ENCODE measurements at regions not wholly inside any gene's neighbourhood (a gene's known extent, or its start where the extent isn't known, plus 50 kb on each side); places are given as distances from the start of the nearest gene placed in this dataset.

DNA sequence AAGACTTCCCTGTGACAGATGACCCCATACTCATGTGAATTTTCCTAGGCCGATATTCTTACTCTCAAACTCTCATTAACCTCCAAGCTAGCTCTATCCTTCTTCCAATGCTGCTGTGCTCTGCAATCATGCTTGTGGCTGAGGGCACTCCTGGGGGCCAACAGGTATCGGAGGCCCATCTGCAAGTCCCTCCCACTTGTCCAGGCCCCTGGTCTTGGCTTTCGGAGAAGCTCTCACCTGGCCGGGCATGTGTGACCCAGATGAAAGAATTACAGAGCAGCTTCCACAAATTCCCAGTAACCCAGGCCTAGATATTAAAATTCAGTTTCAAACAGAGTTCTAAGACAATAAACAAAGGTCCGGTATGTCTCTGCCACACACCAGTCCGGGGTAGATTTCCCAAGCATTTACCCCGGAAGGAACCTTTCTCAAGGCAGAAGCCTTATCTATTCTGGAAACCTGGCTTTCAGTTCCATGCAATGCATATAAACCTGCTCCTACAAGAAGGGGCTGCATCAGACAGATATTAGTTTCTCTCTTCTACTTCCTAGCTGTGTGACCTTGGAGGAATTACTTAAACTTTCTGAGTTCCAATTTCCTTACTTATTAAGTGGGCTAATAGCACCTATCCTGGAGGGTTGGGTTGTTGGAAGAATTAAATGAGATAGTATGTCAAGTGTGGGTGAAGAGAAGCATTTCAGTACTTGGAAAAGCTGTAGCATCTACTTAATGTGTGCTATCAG lies 270.8 kb downstream of the PTTG2 start:
- no peak for DNase-seq (ENCODE audit: low read depth in 2 of 2)

DNA sequence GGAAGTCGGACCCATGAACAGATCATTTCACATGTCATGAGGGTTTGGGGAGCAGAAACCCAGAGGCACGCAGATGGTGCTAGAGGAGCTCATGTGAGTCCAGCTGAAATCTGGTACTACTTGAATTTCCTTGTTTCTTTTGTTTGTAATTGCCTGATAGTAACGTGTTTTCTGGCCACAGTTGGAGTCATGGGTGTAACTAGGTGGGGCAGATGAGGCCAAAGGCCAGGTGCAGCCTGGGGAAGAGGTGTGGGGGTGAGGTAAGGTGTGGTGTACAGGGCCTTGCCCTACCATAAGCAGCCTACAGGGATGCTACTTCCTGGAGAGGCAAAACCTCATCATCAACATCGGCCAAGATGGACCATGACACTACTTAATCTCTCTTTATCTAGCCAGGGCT lies 271.4 kb downstream of the PTTG2 start:
- no peak for DNase-seq (ENCODE audit: low read depth in 2 of 2)

DNA sequence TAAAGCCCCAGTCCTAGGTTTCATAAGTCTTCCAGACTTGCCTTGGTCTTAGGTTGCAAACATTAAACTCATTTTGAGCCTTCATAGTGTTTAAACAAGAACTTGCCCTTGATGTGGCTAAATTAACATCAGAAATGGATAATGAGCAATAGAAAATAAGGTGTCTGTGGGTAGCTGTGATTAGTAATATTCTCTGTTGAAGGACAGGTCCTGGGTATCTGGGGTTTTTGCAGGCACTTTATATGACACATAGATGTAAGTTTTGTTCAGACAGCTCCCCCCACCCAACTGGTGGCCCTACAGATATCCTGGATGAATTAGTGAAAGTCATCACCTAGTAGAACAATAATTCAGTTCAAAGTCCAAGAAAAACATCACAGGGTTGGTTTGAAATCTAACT lies 272.5 kb downstream of the PTTG2 start:
- DNase-seq (ENCODE audit: low read depth in 2 of 2), result no peak

DNA sequence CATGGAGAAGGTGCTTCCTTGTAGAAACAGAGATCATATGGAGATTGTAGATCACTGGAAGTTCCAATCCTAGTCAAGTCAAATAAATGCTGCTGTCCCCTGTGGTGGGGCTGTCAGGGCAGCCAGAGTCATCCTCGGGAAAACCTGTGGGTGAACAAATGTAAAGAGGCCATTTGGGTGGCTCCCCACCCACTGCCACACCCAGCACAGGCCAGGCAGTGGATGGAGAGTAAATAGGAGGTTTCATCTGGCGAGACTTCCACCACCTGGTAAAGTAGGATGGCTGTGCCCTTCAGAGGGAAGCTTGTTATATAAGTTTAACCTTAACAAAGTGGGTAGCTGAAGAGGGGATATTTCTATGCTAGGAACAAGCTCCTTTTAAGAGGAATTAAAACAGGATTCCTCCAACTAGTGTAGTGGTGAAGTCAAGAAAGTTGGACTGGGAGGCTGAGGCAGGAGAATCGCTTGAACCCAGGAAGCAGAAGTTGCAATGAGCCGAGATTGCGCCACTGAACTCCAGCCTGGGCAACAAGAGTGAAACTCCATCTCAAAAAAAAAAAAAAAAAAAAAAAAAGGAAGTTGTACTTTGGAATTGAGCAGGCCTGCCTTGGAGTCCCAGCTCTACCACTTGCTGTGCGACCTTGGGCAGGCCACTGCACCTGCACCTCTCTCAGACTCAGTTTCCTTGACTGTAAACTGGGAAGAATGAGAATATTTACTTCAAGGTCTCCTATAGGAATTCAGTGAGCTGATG lies 273.7 kb downstream of the PTTG2 start:
- DNase-seq (ENCODE audit: low read depth in 2 of 2), result no peak

DNA sequence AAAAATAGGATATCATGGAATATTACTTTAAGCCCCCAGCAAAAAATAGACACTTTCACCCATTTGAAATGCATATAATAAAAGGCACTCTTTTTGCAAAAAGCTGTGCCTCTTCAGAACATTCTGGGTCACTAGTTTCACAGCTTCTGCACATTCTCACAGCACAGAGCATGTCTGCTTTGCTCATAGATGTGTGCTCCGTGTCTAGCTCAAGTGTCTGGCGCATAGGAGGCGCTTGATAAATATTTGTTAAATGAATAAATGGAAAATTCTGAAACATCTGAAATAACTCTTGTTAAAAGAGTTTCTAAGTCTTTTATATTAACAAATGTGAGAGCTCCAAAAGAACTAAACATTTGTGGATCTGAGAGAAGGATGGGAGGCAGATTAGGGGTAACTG lies 275.2 kb downstream of the PTTG2 start:
- DNase-seq (ENCODE audit: low read depth in 2 of 2), result no peak

DNA sequence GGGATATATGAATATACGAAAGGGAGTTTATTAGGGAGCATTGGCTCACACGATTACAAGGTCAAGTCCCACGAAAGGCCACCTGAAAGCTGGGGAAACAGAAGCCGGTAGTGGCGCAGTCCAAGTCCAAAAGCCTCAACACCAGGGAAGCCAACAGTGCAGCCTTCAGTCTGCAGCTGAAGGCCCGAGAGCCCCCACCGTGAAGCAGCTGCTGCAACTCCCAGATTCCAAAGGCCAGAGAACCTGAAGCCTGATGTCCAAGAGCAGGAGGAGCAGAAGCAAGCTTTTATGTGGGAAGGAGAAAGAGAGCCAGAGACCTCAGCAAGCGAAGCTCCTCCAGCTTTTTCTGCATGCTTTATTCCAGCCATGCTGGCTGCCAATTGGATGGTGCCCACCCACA lies 275.8 kb downstream of the PTTG2 start:
- DNase-seq (ENCODE audit: low read depth in 2 of 2), result no peak

DNA sequence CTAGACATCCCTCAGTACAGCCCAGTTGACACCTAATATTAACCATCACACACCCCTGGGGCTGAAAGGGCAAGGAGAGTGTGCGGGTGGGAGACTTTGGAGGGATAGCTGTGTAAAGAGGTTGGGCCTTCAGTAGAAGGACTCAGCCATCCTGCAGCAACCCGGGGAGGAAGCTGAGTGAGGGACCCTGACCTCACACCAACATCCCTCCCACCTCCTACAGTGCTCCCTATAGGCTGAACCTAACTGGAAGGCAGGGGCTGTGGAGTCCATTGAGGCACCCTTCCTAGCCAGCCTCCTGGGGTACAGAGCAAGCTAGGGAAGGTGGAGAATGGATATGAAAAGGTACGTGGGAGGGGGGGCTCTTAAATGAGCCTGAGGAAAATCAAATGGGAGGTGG lies 276.3 kb downstream of the PTTG2 start:
- no peak for DNase-seq (ENCODE audit: low read depth in 2 of 2)

DNA sequence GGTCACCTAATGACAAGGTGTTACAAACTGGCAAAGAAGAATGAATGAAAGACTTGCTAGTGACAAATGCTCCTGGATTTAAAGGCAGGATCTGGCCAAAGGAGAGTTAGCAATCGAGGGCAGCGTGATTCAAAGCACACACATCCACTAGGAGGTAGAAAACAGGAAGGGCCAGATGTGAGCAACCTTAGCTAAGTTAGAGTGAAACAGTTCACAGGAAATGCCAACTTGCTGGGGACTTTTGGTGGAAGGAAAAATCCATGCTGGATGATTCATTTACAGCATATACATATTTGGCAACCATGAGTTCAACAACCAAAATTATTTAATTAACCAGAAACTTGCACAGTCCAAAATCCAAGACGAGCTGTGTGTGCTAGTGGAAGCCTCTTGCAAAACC lies 276.9 kb downstream of the PTTG2 start:
- no peak for DNase-seq (ENCODE audit: low read depth in 2 of 2)

DNA sequence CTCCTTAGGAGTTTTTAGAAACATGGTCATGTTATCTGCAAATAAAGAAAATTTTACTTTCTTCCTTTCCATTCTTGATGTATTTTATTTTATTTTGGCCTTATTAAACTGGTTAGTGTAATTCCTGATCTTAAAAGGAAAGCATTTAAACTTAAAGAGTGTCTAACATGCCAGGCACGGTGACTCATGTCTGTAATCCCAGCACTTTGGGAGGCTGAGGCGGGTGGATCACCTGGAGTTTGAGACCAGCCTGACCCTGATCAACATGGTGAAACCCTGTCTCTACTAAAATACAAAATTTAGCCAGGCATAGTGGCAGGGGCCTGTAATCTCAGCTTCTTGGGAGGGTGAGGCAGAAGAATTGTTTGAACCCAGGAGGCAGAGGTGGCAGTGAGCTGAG lies 281.3 kb downstream of the PTTG2 start:
- DNase-seq (ENCODE audit: low read depth in 2 of 2), result no peak

DNA sequence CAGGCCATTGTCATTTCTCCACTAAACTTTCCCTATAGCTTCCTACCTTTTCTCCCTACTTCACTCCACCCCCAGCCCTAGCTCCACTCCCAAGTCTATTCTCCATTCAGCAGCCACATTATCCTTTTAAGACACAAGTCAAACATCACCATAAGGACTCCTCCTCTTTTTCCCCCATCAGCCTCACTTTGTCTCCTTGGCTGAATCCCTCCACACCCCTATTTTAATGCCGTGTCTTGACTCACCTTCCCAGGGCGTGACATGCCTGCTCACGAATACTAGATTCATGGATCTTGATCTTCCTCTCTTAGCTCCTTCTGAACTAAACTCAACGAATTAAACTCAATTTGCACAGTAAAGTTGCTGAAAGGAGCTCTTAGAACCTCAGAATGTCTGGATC lies 281.9 kb downstream of the PTTG2 start:
- DNase-seq (ENCODE audit: low read depth in 2 of 2), result no peak

DNA sequence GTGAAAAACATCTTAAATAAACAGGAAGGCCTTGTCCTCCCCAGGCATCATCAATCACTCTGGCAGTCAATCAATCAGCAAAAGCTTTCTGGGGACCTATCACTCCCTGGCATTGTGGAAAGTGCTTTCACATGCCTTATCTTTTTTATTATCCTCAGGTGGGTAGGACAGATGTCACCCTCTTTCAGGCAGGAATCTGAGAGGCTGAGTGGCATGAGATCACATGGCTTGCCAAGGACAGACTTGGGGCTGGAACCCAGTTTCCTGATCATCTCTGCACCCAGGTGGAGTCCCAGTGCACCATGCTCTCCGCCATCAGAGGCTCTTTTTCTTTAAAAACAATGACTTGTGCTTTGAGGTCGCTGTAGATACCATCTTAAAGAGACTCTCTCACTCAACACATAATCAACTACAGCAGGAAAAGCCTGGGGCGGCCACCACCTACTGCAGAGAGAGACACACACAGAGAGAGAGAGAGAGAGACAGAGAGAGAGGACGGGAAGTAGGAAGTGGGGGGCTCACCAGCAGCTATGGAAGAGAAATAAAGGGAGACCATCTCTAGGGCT lies 282.7 kb downstream of the PTTG2 start:
- no peak for DNase-seq (ENCODE audit: low read depth in 2 of 2)

DNA sequence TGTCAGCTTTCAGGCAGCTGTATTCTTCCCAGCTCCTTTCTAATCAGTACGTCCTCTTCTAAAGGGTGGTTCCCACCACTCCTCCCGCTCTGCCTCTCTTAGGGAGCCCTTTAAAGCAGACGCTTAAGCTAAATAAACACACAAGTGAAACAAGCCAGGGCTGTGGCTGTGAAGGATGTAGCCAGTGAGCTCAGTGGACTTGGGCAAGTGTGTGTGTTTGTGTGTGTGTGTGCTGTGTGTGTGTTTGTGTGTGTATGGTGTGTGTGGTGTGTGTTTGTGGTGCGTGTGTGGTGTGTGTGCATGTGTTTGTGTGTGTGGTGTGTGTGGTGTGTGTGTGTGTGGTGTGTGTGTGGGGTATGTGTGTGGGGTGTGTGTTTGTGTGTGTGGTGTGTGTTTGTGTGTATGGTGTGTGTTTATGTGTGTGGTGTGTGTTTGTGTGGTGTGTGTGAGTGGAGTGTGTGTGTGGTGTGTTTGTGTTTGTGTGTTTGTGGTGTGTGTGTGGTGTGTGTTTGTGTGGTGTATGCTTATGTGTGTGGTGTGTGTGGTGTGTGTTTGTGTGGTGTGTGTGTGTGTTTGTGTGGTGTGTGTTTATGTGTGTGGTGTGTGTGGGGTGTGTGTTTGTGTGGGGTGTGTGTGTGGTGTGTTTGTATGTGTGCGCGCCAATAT lies 283.3 kb downstream of the PTTG2 start:
- no peak for DNase-seq (ENCODE audit: low read depth in 2 of 2)

DNA sequence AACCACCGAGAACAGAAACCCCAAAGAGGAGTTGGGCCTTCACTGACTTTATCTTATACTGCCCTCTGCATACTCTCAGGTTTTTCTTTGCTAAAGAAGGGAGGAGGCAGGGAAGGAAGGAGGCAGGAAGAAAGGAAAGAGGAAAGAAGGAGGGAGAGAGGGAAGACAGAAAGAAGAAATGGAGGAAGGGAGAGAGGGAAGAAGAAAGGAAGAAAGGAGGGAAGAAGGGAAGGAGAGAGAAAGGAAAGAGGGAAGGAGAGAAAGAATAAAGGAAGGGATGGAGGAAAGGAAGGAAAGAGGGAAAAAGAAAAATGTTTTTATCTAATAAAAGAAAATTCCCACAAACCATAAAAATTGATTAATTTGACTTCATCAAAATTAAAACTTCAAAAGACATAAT lies 294.6 kb downstream of the PTTG2 start:
- DNase-seq (ENCODE audit: low read depth in 2 of 2), result no peak

DNA sequence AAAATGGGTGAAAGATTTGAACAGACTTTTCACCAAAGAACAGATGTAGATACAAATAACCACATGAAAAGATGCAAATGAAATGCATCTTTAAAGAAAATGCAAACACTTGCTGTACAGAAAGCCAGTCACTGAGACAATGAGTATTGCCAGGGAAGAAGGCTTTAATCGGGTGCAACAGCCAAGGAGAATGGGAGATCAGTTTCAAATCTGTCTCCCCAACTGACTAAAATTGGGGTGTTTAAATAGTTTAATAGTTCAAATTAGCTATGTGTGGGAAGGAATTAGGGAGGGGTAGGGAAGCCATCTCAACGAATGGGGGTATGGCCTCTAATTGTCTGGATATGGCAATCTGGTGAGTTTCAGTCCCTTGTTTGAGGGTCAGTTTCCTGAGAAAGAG lies 295.4 kb downstream of the PTTG2 start:
- DNase-seq (ENCODE audit: low read depth in 2 of 2), result no peak

DNA sequence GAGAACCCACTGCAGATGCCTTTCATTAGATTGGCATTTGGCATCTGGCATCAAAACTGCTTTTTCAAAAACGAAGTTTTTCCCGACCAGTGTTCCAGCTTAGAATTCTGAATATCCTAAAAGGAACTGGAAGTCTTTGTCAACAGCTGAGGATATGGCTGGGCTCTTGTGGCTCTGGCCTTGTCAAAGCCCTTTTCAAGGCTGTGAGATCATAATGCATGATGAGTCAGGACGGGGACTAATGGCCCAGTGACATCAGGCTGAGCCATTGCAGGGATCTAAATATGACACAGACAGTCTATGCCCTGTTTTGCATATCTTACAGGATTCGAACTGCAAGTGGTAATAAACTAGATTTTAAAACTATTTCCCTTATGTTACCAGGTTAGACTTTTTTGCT lies 306.4 kb downstream of the PTTG2 start:
- DNase-seq (ENCODE audit: low read depth in 2 of 2), result no peak

DNA sequence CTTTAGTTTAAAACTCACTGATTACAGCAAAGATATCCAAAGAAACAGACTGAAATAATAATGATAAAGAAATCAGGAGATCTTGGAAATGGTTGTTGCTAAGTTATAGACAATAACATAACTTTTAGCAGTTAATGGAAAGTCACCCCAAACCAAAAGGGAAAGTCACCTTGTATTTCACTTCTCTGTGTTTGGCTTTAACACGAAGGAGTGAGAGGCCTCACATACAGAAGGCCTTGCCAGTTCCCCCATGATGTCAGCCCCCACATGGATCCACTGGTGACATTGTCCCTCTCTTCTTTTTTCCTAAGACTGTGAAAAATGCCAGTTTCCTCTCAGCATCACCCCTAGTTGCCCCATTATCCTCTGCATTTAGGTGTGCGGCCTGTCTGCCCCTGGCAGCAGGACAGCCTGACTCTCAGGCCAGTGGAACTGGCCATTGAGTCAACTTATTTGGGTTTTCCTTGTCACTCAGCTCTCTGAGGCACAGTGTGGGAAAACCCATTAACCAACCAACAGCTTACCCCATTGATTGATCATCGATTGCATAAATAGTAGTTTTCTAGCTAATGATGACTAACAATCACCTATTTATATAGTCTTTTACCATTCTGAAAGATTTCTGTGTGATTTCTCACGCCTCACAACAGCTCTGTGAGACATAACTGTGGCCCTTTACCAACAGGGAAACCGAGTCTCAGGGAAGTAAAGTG lies 308.1 kb downstream of the PTTG2 start:
- DNase-seq (ENCODE audit: low read depth in 2 of 2), result no peak

DNA sequence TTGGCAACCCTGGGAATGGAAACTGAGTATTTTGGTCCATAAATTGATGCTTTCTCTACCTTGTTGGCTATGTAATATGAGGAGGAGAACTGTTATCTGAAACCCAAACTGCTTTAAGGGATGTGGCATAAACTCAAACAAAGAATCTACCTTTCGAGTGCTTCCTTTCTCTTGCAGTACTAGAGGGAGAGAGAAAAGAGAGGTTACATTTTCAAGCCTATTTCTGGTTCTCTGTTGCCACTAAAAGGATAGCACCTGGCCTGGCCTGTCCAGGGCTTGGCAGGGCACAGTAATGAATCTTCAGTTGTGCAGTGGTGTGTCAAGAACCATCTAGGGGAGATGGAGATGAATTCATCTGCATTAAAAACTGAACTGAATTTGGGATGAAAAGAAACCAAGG lies 308.6 kb downstream of the PTTG2 start:
- no peak for DNase-seq (ENCODE audit: low read depth in 2 of 2)

DNA sequence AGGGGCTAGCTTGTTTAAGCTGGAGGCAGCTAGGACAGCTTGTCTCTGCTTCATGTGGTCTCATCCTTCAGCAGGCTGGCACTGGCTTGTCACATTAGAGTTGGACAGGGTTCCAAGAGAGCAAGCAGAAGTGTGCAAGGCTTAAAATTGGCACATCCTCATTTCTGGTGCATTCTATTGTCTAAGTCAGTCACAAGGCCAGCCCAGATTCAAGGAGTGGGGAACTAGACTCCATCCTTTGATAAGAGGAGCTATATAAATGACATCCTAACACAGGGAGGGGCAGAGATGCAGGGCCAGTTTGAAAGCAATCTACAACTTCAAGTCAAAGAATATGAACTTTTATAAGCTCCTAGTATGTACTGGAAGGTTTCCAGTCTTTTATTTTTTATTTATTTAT lies 313.2 kb downstream of the PTTG2 start:
- no peak for DNase-seq (ENCODE audit: low read depth in 2 of 2)

DNA sequence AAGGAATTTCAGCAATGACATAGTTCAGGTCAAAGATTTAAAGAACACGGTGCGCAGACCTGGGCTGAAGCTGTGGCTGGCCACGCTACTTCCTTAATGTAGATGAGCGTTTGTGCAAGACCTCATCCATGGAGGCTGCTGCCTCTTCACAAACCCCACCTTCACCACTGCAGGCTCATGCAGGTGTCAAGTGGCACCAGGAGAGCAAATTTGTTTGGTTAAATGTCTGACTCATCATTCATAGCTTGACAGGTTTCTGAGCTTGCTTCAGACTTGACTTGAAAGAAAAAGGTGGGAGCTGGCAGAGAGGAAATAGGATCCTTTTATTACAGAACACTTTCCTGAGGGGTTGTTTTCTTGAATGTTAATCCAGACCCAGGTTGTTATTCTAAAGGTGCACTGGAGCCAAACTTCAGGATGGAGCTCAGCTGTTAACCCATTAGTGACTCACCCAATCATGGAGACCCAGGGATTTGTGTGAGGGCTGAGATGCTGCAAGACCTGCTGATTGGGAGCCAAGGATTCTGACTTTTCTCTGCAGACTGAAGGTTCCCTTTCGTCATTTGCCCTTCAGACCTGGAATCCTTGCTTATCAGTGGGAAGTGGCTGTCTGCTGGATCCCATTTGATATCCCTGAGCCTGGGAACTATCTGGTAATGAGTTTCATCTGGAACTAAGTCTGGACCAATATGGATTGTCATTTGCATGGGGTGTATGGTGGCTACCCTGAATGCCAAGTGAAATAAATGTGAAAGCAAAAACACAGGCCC lies 315.3 kb downstream of the PTTG2 start:
- no peak for DNase-seq (ENCODE audit: low read depth in 2 of 2)

DNA sequence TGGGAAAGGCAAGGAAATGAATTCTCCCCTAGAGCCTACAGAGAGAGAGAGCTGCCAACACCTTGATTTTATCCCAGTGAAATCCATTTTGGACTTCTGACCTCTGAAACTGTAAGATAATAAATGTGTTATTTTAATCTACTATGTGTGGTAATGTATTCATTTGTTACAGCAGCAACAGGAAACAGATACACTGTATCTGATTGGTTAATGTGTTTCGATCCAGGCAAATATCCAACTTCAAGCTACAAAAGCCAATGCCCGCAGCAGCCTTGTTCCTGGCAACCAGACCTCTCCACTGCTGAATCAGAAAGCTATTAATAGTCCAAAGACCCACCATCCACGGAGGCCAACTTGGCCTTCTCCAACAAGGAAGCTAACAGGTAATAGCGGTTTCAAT lies 318.1 kb downstream of the PTTG2 start:
- DNase-seq (ENCODE audit: low read depth in 2 of 2), result no peak

DNA sequence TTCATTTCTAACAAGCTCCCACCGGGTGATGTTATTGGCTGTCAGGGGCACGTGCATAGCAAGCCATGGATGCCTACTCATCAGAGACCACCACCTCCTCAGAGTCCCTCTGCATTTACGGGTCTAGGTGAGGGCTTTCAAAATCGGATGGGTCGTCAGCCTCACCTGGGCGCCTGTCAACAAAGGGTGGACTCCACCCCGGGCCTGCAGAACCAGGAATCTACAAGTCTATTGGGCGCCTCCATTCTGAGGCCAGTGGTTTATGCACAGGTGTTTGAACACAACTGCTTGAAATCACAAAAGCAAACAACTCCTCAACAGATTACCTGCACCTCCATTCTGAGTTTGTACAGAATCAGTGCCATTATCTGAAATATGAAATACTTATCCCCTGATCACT lies 318.9 kb downstream of the PTTG2 start:
- DNase-seq (ENCODE audit: low read depth in 2 of 2), result no peak
